NCI-H146 treated with DMSO at 0.1 percent for 48 hours (cell line): ENCODE measurements at regions not wholly inside any gene's neighbourhood (a gene's known extent, or its start where the extent isn't known, plus 50 kb on each side); places are given as distances from the start of the nearest gene placed in this dataset.
"Not testable (repeated sequence)": the region's sequence is repeated elsewhere in the genome, so short reads cannot be mapped to it uniquely, and the experiment has no call there.

ENCODE experiments used
- DNase-seq: peaks from one replicate; lab custom pipeline; 2025; ENCODE audit not compliant: unreplicated experiment; lab: John Stamatoyannopoulos, UW

GRCh38 chr16:27638833-27639560, 89.1 kb downstream of the KATNIP start:
- DNase-seq, result no peak

GRCh38 chr16:27639561-27640276, 89.8 kb downstream of the KATNIP start:
- peak; percentile 37 for DNase-seq

GRCh38 chr16:27640277-27640600, 90.3 kb downstream of the KATNIP start:
- no peak for DNase-seq

- no peak for DNase-seq
Observed at GRCh38 chr16:27641260-27641659, 91.3 kb downstream of the KATNIP start.

DNA sequence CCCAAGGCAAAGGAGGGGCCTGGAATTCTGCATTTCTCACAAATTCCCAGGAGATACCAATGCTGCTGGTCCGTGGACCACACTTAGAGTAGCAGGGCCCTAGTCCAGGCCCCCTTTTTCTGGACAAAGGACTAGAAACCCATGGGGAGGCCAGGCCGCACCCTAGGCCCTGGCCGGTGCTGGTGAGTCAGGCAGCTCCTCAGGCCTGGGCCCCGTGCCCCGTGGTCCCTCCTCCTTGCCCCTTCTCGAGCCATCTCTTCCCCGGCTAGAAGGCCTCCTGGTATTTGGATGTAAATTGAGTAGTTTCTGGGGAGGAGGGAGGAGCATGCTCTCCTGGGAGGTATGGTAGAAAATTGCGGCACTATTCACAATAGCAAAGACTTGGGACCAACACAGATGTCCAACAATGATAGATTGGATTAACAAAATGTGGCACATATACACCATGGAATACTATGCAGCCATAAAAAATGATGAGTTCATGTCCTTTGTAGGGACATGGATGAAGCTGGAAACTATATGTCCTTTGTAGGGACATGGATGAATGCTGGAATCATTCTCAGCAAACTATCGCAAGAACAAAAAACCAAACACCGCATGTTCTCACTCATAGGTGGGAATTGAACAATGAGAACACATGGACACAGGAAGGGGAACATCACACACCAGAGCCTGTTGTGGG, 91.9 kb downstream of the KATNIP start:
- not testable (repeated sequence) for DNase-seq

DNA sequence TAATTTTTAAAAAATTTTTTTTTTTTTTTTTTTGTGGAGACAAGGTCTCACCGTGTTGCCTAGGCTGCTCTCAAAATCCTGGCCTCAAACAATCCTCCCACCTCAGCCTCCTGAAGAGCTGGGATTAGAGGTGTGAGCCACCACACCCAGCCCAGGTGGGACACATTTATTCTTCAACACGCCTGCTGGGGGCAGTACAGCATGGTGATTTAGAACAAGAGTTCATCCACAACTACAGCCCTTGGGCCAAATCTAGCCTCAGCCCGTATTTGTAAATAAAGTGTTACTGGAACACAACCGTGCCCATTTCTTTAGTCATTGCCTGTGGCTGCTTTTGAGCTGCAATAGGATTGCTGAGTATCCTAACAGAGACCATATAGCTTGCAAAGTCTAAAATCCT, 92.8 kb downstream of the KATNIP start:
- no peak for DNase-seq

DNA sequence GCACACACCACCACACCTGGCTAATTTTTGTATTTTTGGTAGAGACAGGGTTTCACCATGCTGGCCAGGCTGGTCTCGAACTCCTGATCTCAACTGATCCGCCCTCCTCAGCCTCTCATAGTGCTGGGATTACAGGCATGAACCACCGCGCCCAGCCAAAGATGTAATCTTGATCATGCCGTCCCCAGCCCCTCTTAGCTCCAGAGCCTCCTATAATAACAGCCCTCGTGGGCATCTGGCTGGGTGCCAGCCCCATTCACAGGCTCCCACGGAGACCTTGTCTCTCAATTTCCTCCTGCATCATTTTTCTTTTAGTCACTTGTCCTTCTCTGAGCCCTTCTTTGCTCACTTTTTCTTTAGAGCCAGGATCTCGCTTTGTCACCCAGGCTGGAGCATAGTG, 94.2 kb downstream of the KATNIP start:
- DNase-seq, result no peak

DNA sequence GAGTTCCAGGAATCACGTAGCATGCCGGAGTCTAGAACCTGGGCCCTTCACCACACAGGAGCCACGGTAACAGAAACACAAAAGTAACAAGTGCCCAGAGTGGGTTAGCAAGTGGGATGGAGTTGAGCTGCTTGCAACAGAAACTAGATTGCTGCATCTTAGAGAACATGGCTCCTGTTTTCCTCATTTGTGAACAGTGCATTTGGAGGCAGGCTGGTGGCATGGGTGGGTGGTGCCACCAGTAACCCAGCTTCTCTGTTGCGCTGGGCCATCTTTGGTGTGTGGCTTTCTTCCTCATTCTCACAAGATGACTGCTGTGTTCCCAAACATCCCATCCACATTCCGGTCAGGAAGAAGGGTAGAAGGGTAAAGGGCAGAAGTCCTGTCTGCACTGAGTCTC, 95.5 kb downstream of the KATNIP start:
- no peak for DNase-seq

DNA sequence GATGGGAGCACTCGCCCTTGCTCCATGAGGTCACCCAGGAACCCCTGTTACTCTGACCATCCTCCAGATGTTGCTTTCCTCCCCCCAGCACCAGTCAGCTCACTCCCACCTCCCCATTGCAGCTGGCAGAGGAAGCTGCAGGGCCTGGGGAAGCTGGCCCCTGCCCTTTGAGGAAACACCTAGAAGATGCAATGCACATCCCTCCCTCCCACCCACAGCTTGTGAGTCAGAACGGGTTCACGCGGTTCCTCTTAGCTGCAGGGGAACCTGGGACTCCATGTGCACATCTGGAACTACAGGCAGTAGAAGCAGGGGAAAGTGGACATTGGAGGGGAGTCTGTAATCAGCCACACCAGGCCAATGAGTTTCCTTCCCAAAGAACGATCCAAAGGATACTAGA, 96.9 kb downstream of the KATNIP start:
- DNase-seq, result no peak

- DNase-seq, result no peak
Observed at GRCh38 chr16:27649021-27649420, 99.1 kb downstream of the KATNIP start.

- no peak for DNase-seq
Observed at GRCh38 chr16:27650073-27650701, 100.2 kb downstream of the KATNIP start.

DNA sequence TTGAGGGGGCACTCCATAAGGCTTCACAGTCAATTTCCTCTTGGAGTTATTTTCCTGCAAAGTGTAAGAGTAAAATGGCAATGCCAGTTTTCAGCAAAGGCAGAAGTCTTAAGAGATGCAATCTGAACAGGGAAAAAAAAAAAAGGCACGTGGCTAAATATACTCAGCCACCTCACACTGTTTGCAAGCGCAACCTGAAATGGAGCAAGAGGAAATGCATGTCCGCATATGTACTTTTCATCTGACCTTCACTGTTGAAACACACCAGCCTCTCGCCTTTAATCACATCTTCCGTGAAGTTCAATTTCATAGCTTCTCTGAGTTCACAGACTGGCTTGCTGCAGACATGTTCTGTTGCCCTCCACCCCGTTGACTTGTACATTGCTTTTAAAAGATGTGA, 101.4 kb downstream of the KATNIP start:
- no peak for DNase-seq

DNA sequence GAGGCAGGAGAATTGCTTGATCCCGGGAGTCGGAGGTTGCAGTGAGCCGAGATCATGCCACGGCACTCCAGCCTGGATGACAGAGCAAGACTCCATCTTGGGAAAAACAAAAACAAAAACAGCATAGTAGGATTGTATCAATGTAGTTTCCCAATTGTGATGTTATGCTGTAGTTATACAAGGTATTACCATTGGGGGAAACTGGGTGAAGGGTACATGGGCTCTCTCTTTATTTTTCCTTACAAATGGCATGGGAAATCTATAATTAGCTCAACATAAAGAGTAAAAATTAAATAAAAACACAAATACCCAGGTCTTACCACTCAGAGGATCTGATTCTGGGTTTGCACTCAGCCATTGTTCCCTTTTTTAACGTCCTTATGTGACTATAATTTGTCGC, 107.9 kb downstream of the KATNIP start:
- DNase-seq, result no peak

DNA sequence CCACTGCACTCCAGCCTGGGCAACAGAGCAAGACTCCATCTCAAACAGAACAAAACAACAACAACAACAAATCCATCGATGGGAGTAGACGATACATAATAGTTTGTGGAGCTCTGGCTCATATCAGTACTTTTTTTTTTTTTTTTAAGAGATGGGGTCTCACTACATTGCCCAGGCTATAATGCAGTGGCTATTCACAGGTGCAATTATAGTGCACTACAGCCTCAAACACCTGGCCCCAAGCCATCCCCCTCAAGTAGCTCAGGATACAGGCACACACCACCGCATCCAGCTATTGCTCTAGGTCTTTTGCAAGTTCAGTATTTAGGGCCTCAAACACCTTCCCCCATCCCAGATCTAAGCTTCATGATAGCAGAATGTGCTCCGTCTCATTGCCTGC, 110.6 kb downstream of the KATNIP start:
- DNase-seq, result no peak

- not testable (repeated sequence) for DNase-seq
Observed at GRCh38 chr16:27663235-27663634, 113.3 kb downstream of the KATNIP start.

GRCh38 chr16:27665881-27666280, 115.9 kb downstream of the KATNIP start:
- no peak for DNase-seq

DNA sequence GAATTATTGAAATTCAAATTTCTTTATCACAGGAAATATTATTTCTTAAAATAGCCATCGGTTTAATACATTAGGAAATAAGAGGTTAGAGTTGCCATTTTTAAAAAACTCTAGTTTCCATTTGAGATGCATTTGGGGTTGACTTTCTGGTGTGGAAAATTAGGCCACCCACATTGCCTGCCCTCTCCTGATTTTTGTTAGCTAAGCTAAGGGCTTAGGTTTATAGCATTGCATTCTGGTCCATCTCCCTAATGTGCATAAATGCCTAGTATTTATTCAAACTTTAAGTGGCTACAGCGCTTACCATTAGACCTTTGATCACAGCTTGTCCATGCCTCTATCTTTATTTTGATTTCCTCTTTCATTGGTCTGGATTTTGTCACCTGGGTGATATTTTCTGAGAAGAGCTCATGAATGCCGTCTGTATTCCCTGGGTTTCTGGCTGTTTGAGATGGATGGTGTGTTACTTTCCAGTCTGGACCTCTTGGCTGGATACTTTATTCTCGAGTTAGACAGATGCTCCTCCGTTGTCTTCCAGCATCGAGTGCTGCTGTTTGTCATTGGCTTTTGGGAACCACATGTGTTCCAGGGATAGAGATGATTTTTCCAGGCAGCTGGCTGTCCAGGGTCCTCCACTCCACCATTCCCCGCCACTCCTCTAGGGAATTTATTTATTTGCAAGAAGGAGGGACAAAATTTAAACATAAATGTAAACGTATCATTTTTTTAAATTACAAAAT, 120.3 kb downstream of the KATNIP start:
- no peak for DNase-seq

DNA sequence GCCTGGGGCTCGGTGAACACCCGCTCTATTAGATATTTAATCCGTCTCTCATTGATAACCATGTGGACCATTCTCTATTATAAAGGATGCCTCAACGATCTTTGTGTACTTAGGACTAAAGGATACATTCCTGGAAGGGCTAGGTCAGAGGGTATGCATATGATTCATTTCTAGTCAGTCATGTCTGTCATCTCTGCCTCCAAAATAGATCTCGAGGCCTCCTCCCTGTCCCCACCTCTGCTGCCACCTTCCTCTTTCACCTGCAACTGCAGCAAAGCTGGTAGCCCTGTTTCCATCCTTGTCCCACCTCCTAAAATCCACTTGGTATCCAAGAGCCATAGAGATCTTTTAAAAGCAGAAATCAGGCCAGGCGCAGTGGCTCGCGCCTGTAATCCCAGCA, 121.5 kb downstream of the KATNIP start:
- DNase-seq, result peak; percentile 9

DNA sequence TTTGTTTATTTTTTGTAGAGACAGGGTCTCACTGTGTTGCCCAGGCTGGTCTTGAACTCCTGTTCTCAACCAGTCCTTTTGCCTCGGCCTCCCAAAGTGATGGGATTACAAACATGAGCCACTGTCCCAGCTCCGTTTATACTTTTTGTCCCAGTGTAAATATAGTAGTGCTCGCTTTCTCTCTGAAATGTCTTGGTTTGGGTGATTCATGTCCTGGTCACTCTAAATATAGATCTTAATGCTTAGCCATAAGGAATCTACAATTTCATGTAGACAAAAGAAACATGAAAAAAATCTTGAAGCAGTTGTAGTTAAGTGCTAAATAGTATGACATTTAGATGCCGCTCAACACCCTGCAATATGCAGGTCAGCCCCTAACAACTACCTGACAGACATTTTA, 126.9 kb downstream of the KATNIP start:
- DNase-seq, result no peak

- no peak for DNase-seq
Observed at GRCh38 chr16:27677263-27677662, 127.3 kb downstream of the KATNIP start.

- DNase-seq, result no peak
Observed at GRCh38 chr16:27678955-27679354, 129.0 kb downstream of the KATNIP start.
